ENCODE measurements at regions not wholly inside any gene's neighbourhood (a gene's known extent, or its start where the extent isn't known, plus 50 kb on each side); places are given as distances from the start of the nearest gene placed in this dataset.

DNA sequence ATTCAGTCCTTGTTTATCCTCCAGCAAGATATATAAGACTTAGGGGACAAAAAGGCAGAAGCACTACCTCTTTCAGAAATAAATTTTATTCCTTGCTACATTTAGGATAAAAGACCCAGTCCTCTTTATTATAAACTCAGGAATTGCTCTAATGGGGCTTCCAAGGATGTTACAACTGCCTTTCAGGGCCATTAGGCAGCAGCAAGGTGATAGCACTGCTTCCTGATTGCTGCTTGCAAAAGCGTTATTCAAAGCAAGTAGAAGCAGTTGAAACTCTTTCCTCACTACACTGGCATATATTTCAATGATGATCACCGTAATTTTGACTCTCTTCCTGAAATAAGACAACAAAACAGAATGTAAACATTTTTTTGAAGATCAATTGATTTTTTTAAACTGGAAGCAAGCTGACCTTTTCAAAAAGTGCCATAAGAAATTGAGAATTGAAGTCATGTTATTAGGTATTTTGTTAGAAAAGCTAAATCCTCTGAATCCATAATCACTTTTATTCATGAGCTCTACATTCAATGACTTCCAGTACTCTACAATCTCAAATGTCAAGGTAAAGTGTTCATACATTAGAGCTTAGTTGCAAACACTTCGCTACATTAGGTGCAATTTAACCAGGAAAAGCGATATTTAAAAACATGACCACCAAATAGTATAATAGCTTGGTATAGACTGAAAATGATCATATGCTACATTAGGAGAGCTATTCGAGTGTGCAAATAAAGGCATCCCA is 233.4 kb upstream of the SYT10 start:
- TF ChIP-seq POLR2A (IDR thresholded peaks at IDR 0.05): no peak
- TF ChIP-seq, protein P1, sequence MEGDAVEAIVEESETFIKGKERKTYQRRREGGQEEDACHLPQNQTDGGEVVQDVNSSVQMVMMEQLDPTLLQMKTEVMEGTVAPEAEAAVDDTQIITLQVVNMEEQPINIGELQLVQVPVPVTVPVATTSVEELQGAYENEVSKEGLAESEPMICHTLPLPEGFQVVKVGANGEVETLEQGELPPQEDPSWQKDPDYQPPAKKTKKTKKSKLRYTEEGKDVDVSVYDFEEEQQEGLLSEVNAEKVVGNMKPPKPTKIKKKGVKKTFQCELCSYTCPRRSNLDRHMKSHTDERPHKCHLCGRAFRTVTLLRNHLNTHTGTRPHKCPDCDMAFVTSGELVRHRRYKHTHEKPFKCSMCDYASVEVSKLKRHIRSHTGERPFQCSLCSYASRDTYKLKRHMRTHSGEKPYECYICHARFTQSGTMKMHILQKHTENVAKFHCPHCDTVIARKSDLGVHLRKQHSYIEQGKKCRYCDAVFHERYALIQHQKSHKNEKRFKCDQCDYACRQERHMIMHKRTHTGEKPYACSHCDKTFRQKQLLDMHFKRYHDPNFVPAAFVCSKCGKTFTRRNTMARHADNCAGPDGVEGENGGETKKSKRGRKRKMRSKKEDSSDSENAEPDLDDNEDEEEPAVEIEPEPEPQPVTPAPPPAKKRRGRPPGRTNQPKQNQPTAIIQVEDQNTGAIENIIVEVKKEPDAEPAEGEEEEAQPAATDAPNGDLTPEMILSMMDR (IDR thresholded peaks at IDR 0.05): no peak
